Retinal pigment epithelial cell (primary cell): ENCODE measurements at regions not wholly inside any gene's neighbourhood (a gene's known extent, or its start where the extent isn't known, plus 50 kb on each side); places are given as distances from the start of the nearest gene placed in this dataset.

Experiments used
- DNase-seq: peaks from one replicate; pipeline ENCODE4 v3.0.0-alpha.2; 2010; ENCODE audit warnings: low read depth
- H3K4me3 ChIP-seq: 2 replicates; pipeline ENCODE4 v1.5.1; 2011; ENCODE audit warnings: mild to moderate bottlenecking, low read length, control low read depth, moderate library complexity
- CTCF ChIP-seq: conservative IDR thresholded peaks from 2 replicates; pipeline ENCODE4 v1.5.1; 2011; ENCODE audit warnings: low read depth, low read length, control low read depth, inconsistent platforms

- no peak overlapping the region for H3K4me3 ChIP-seq
- peak; percentile 31 for TF ChIP-seq CTCF
- no peak for DNase-seq
Measured at GRCh38 chr4:123127218-123127617, 204.8 kb upstream of the NUDT6 start.

GRCh38 chr4:123127875-123128274 lies 205.5 kb upstream of the NUDT6 start:
- DNase-seq: no peak
- no peak overlapping the region for H3K4me3 ChIP-seq
- no peak for TF ChIP-seq CTCF

GRCh38 chr4:123133397-123134050 lies 211.1 kb upstream of the NUDT6 start:
- no peak for DNase-seq
- H3K4me3 ChIP-seq: no peak overlapping the region
- no peak for TF ChIP-seq CTCF

- no peak overlapping the region for H3K4me3 ChIP-seq
- DNase-seq: no peak
- no peak for TF ChIP-seq CTCF
Measured at GRCh38 chr4:123144616-123145015, 222.2 kb upstream of the NUDT6 start.

GRCh38 chr4:123158576-123158975 lies 236.2 kb upstream of the NUDT6 start:
- TF ChIP-seq CTCF: no peak
- DNase-seq: no peak
- no peak overlapping the region for H3K4me3 ChIP-seq

- DNase-seq: no peak
- H3K4me3 ChIP-seq: no peak overlapping the region
- no peak for TF ChIP-seq CTCF
Measured at GRCh38 chr4:123159479-123159878, 237.1 kb upstream of the NUDT6 start.

GRCh38 chr4:123162859-123163258 lies 233.7 kb upstream of the SPRY1 start:
- no peak overlapping the region for H3K4me3 ChIP-seq
- no peak for TF ChIP-seq CTCF
- no peak for DNase-seq
